Coronary artery (tissue), 2 donors: ENCODE measurements at regions not wholly inside any gene's neighbourhood (a gene's known extent, or its start where the extent isn't known, plus 50 kb on each side); places are given as distances from the start of the nearest gene placed in this dataset.
"Not testable (repeated sequence)": the region's sequence is repeated elsewhere in the genome, so short reads cannot be mapped to it uniquely, and the experiment has no call there.

Source experiments
- DNase-seq: peaks from one replicate; pipeline ENCODE4 v3.0.0-alpha.2; 2017; ENCODE audit warnings: low spot score
- H3K27ac ChIP-seq, 2 donors: fragments of 200-600 bp; sonication (generic); one replicate each; pipeline ENCODE4 v1.5.1; 2016 to 2019
- H3K4me3 ChIP-seq: fragments of 200-600 bp; sonication (generic); 2 replicates; pipeline ENCODE4 v1.5.1; 2016; ENCODE audit warnings: mild to moderate bottlenecking, moderate library complexity
- TF ChIP-seq, protein P1 (sequence below): fragments of 200-600 bp; sonication (generic); IDR thresholded peaks from one replicate; pipeline ENCODE4 v1.5.1; 2019; ENCODE audit warnings: antibody characterized with exemption

- no peak overlapping the region for H3K27ac ChIP-seq
- no peak for DNase-seq
- no peak overlapping the region for H3K4me3 ChIP-seq
- TF ChIP-seq, protein P1, sequence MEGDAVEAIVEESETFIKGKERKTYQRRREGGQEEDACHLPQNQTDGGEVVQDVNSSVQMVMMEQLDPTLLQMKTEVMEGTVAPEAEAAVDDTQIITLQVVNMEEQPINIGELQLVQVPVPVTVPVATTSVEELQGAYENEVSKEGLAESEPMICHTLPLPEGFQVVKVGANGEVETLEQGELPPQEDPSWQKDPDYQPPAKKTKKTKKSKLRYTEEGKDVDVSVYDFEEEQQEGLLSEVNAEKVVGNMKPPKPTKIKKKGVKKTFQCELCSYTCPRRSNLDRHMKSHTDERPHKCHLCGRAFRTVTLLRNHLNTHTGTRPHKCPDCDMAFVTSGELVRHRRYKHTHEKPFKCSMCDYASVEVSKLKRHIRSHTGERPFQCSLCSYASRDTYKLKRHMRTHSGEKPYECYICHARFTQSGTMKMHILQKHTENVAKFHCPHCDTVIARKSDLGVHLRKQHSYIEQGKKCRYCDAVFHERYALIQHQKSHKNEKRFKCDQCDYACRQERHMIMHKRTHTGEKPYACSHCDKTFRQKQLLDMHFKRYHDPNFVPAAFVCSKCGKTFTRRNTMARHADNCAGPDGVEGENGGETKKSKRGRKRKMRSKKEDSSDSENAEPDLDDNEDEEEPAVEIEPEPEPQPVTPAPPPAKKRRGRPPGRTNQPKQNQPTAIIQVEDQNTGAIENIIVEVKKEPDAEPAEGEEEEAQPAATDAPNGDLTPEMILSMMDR, result no peak
Observed at GRCh38 chr11:92596596-92597317, 372.1 kb downstream of the FAT3 start.

DNA sequence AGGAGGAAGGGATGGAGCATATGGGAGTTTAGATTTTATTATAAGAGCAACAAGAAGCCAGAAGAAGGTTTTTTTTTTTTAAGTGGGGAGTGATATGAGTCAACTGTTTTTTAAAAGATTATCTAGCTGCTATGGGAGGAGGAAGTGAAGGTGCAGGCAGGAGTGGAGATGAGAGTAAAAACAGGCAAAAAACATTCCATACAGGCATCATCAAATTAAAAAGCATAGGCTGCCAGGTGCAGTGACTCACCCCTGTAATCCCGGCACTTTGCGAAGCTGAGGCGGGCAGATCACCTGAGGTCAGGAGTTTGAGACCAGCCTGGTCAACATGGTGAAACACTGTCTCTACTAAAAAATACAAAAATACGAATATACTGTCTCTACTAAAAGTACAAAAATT, 368.4 kb upstream of the MTNR1B start:
- no peak overlapping the region for H3K4me3 ChIP-seq
- H3K27ac ChIP-seq, result no peak overlapping the region
- TF ChIP-seq, protein P1, result no peak
- no peak for DNase-seq

- no peak for DNase-seq
- no peak overlapping the region for H3K4me3 ChIP-seq
- TF ChIP-seq, protein P1, result no peak
- H3K27ac ChIP-seq, result no peak overlapping the region
Observed at GRCh38 chr11:92605667-92606066, 363.8 kb upstream of the MTNR1B start.

DNA sequence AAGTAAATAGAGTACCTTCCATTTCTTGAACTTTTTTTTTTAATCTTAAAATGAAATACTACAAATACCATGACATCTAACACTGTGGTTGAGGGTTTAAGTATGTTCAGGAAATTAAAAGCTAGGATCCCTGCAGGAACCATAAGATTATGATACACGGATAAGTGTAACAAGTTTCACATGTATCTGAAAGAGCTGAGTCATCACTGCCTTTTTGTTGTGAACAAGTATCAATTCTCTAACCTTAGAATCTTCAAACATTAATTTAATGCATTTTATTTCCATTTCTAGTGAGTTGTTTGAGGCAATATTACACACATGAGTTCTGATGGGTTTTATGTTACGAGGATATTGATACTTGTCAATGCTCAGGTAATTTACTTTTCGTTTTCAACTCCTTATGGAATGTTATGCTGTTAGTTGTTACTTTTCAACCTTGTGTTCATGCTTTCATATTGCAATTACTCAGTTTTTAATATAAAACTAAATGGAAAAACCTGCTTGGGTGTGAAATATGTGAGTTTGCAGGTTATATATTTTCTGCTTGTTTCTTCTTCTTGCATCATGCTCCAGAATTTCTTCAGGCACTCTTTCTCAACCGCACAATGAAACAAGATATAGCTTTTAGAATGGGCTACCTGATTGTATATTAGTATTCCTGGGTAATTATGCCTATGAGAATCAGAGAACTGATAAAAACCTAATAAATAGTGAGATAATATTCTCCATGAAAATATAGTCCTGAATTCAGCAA, 361.3 kb upstream of the MTNR1B start:
- TF ChIP-seq, protein P1, result no peak
- no peak for DNase-seq
- no peak overlapping the region for H3K4me3 ChIP-seq
- no peak overlapping the region for H3K27ac ChIP-seq

DNA sequence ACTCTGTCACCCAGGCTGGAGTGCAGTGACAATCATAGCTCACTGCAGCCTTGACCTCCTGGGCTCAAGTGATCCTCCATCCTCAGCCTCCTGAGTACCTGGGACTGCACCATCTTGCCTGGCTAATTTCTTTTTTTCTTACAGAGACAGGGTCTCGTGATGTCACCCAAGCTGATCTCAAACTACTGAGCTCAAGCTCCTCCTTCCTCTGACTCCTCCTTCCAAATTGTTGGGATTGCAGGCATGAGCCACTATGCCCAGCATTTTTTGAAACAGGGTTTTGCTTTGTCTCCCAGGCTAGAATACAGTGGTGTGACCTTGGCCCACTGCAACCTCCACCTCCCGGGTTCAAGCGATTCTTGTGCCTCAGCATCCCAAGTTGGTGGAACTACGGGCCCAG, 358.3 kb upstream of the MTNR1B start:
- no peak overlapping the region for H3K4me3 ChIP-seq
- H3K27ac ChIP-seq, result no peak overlapping the region
- DNase-seq, result no peak
- TF ChIP-seq, protein P1, result no peak

GRCh38 chr11:92618020-92618419, 351.4 kb upstream of the MTNR1B start:
- H3K27ac ChIP-seq, H3K4me3 ChIP-seq, DNase-seq: not testable (repeated sequence)

DNA sequence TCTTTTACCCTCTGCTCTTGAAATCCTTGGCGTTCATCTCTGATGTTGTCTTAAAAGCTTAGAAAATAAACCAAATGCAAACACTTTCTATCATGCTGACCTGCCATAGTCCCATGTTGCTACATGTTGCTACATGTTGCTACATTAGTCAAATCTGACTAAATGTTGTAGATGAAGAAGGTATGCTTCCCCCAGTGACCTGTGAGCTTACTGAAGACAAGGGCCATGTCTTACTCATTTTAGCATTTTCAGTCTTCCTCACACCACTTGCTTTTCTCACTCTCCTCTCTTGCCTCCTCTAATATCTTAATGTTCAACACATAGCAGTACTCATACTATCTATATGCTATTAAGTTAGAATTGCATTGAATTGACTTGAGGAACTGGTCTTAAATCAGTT, 346.4 kb upstream of the MTNR1B start:
- TF ChIP-seq, protein P1, result no peak
- H3K27ac ChIP-seq, result no peak overlapping the region
- H3K4me3 ChIP-seq, result no peak overlapping the region
- no peak for DNase-seq
